NOMO-1 treated with DMSO at 0.1 percent for 48 hours (cell line): ENCODE measurements at regions not wholly inside any gene's neighbourhood (a gene's known extent, or its start where the extent isn't known, plus 50 kb on each side); places are given as distances from the start of the nearest gene placed in this dataset.
"Not testable (repeated sequence)": the region's sequence is repeated elsewhere in the genome, so short reads cannot be mapped to it uniquely, and the experiment has no call there.

Source experiments
- DNase-seq: peaks from one replicate; lab custom pipeline; 2025; ENCODE audit not compliant: unreplicated experiment; lab: John Stamatoyannopoulos, UW

DNA sequence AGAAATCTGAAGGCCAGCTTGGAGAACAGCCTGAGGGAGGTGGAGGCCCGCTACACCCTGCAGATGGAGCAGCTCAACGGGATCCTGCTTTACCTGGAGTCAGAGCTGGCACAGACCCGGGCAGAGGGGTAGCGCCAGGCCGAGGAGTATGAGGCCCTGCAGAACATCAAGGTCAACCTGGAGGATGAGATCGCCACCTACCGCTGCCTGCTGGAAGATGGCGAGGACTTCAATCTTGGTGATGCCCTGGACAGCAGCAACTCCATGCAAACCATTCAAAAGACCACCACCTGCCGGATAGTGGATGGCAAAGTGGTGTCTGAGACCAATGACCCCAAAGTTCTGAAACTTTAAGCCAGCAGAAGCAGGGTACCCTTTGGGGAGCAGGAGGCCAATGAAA is 318.4 kb downstream of the ZFHX3 start:
- not testable (repeated sequence) for DNase-seq

DNA sequence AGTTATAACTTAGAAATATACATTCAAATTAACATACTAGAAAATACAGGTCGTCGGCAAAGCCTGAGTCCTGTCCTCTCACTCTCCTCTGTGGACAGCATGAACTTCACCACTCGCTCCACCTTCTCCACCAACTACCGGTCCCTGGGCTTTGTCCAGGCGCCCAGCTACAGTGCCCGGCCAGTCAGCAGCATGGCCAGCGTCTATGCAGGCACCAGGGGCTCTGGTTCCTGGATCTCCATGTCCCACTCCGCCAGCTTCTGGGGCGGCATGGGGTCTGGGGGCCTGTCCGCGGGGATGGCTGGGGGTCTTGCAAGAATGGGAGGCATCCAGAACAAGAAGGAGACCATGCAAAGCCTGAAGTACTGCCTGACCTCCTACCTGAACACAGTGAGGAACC is 319.4 kb downstream of the ZFHX3 start:
- DNase-seq: no peak

DNA sequence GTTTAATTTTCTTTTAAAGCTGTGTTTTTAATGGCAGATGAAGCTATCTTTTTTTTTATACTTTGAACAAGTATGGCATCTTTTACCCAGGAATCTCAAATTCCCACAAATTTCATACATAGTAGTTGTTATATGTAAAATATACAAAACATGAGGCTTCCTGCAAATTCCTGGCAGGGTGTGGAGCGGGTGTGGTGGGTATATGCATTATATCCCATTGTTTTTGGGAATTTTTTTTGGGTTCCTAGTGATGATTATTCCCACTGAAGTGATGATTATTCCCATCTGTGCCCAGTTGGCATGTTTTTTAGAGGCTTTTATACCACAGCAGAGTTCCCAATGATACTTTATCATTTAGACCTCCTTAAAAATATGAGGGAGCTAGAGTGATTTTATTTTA is 320.4 kb downstream of the ZFHX3 start:
- no peak for DNase-seq

- no peak for DNase-seq
Measured at GRCh38 chr16:72725643-72726042, 322.3 kb downstream of the ZFHX3 start.

DNA sequence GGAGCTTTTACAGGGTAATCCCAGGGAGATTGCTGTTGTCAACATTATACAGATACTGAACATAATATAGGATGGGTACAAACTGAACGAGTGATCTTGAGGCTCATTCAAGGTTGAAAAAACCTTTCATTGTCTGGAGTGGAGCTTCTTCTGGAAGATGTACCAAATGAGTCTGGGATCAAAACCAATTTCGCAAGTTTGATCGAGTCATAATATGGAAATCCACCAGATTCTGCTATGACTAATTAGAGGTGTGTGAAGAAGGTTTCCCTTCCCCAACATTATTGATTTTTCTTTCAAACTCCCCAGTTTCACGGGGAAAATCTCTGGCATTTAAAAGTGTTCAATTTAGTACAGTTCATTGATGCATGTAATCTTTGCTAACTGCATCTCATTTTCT is 324.1 kb downstream of the ZFHX3 start:
- no peak for DNase-seq

- DNase-seq: no peak
Measured at GRCh38 chr16:72722552-72722951, 325.4 kb downstream of the ZFHX3 start.

DNA sequence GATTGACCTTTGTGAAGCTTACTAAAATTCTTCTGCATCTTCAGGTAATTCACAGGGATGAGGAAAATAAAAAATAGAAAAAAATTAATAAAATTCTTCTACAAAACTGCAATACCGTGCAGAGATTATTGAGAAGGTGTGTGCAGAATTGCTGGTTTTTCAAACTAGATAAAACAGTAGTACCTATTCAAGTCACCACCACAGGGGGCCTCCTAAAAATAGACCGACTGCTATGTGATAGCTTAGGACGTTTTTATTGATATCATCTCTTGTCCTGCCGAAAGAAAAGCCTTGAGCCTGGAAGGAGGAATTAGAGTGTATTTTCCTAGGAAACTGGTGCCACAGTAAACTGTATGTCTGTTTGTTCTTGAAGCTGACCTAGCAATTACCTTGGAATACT is 325.9 kb downstream of the ZFHX3 start:
- no peak for DNase-seq

- no peak for DNase-seq
Measured at GRCh38 chr16:72715267-72715666, 332.7 kb downstream of the ZFHX3 start.

DNA sequence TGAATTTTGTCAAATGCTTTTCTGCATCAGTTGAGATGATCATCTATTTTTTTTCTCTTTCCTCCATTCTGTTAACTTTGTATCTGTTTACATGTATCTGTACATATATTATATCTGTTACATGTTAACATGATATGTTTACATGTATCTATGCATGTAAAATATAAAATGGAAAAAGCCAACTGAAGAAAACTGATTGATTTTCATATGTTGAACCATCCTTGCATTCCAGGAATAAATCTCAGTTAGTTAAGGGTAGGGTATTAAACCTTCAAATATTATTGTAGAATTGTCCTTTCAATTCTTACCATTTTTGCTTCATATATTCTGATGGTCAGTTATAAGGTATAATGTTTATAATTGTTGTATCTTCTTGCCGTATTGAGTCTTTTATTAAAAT is 336.1 kb downstream of the ZFHX3 start:
- no peak for DNase-seq

GRCh38 chr16:72705801-72706200 is 342.1 kb downstream of the ZFHX3 start:
- DNase-seq: no peak

DNA sequence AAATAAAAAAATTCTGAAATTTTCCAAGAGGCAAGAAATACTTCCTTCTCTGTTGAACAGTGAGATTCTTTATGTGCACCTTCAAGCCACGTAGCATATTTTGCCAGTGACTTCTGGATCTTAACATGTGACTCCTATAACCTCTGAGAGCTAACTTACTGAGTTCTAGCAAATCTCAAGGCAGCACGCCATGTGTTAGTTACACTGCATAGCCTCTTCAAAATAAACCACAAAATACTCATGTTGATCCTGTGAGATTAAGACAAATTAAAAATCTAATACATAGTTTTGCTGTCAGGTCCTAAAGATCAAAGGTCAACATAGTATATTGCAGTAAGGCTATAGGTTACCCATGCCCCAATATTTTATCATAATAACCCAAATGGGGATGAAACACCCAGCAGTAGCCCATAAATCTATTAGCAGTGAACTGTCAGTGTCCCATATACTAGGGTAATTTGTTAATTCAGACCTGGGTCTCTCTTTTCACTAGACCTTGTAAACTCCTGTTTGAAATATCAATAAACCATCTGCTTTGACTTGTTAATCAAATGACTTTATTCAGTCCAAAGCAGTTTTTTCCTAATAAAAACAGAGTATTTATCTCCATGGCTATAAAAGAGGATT is 343.1 kb downstream of the ZFHX3 start:
- no peak for DNase-seq

DNA sequence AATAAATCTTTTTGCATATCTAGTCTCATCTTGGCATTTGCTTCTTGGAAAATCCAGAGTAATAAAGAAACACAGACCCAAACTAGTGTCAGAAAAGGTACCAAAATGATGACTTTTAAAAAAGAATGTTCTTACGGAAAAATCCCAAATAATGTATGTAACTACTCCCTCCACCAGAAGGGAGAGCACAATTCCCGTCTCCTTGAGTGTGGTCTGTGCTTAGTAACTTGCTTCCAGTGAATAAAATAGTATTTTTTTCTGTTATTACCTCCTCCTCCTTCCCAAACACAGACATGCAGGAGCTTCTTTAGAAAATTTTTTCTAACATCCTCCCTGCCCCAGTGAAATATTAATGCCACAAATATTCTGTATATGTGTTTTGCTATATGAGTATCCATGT is 358.1 kb downstream of the ZFHX3 start:
- no peak for DNase-seq

- no peak for DNase-seq
Measured at GRCh38 chr16:72680732-72681131, 367.2 kb downstream of the ZFHX3 start.

DNA sequence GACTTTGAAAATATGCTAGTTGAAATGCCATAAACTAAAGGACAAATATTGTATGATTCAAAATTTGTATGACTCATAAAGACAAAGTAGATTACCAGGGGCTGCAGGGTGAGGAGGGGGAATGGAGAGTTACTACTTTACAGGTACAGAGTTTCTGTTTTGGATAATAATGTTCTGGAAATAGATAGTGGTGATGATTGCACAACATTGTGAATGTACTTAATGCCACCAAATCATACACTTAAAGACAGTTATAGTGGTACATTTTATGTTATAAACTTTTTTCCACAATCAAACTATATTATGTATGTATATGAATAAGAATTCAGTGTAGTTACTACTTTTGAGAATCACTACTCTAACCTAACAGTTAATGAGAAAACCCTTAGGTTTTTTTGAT is 368.1 kb downstream of the ZFHX3 start:
- no peak for DNase-seq

DNA sequence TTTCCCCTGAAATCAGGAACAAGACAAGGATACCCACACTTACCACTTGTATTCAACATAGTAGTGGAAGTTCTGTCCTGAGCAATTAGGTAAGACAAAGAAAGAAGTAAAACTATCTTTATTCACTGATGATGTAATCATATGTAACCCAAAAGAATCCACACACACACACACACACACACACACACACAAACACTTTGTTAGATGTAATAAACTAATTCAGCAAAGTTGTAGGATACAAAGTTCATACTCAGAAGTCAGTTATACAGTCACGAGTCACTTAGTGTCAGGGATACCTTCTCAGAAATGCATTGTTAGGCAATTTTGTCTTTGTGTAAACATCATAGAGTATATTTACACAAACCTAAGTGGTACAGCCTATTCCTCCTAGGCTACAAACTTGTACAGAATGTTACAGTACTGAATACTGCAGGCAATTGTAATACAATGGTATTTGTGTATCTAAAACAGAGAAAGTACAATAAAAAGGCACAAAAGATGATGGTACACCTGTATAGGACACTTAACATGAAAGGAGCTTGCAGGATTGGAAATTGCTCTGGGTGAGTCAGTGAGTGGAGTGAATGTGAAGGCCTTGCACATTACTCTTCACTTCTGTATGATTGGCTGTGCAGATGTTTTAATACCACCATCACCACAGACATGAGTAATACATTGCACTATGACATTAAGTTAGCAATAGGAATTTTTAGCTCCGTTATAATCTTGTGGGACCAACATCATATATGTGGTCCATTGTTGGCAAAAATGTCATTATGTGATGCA is 370.1 kb downstream of the ZFHX3 start:
- DNase-seq: no peak

GRCh38 chr16:72673118-72673517 is 374.8 kb downstream of the ZFHX3 start:
- DNase-seq: no peak

- no peak for DNase-seq
Measured at GRCh38 chr16:72666267-72666666, 381.7 kb downstream of the ZFHX3 start.

- no peak for DNase-seq
Measured at GRCh38 chr16:72665701-72666100, 382.2 kb downstream of the ZFHX3 start.

DNA sequence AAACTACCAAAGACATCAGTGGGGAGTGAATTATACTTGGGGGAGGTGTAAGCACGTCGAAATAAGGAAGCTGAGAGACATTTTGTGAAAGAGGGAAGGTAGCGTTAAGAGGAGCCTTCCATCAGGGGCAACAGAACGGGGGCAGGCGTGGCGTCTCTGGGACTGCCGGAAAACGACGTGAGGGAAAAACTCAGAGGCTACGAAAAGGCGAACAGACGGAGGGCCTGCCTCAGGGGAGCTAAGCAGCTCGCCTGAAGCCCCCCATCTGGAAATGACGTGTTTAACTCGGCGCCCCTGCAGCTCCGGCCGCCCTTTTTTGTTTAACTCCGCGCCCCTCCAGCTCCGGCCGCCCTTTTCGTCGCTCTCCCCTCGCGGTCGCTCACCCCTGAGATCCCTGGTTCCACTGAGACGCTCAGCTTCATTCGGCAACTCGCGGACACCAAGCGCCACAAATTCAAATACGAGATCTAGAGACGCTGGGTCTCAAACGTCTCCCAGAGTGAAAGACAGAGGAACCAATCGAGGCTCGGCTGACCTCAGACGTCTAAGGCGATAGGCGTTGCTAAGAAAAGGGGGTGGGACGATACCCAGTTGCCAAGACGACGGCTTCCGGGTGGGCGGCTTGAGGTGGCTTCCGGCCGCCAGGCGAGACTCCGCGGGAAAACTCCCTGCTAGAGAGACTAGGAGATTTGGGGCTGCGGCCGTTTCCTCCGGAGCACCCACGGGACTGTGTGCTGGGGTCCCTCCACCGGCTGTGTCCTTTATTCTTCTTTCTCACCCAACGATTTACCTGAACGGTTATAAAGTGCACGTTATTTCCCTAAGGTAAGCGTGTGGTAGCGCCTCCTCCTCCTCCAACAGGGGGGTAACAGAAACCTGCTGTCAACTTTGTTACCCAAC is 383.2 kb downstream of the ZFHX3 start:
- peak; percentile 95 for DNase-seq

GRCh38 chr16:72664056-72664508 is 383.8 kb downstream of the ZFHX3 start:
- no peak for DNase-seq

- no peak for DNase-seq
Measured at GRCh38 chr16:72658888-72659717, 388.8 kb downstream of the ZFHX3 start.
